BJ (cell line): ENCODE measurements at regions not wholly inside any gene's neighbourhood (a gene's known extent, or its start where the extent isn't known, plus 50 kb on each side); places are given as distances from the start of the nearest gene placed in this dataset.

Experiments used
- CTCF ChIA-PET: fragments of 350-600 bp; formaldehyde crosslinking; extraction: SDS; loops from one replicate; lab custom pipeline; 2021; ENCODE audit warnings: antibody characterized with exemption, inconsistent platforms; lab: Yijun Ruan, JAX
- POLR2A ChIA-PET: fragments of 300-600 bp; sonication (Branson Sonifier 250); formaldehyde crosslinking; extraction: SDS; loops from one replicate; lab custom pipeline; 2021; ENCODE audit warnings: antibody characterized with exemption; lab: Charles Lee
- DNase-seq: peaks from one replicate; pipeline ENCODE4 v3.0.0-alpha.2; 2011; ENCODE audit warnings: low read depth
- H3K27me3 ChIP-seq: 2 replicates; pipeline ENCODE4 v1.6.0; 2011; ENCODE audit warnings: low read length; ENCODE audit not compliant: control insufficient read depth, insufficient read depth
- H3K36me3 ChIP-seq: 2 replicates; pipeline ENCODE4 v1.5.1; 2011; ENCODE audit warnings: low read length; ENCODE audit not compliant: control insufficient read depth, insufficient read depth
- H3K4me3 ChIP-seq: 2 replicates; pipeline ENCODE4 v1.5.1; 2011; ENCODE audit warnings: low read depth, mild to moderate bottlenecking, control low read depth, low read length
- TF ChIP-seq, protein P1 (sequence below): IDR thresholded peaks from 2 replicates; pipeline ENCODE4 v1.5.1; 2011; ENCODE audit warnings: low read depth, mild to moderate bottlenecking, control low read depth, inconsistent platforms, low read length, moderate library complexity; ENCODE audit not compliant: insufficient read depth

DNA sequence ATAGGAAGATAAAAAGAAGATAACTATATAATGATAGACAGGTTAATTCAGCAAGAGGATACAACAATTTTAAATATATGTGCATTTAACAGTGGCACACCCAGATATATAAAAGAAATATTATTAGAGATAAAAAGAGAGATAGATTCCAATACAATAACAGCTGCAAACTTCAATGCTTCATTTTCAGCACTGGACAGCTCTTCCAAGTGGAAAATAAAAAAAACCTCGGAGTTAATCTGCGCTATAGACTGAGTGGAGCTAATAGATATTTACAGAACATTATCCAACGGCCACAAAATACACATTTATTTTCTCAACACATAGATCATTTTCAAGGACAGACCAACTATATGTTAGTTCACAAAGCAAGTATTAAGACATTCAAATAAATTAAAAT lies 1229.5 kb upstream of the CDH6 start:
- TF ChIP-seq, protein P1, sequence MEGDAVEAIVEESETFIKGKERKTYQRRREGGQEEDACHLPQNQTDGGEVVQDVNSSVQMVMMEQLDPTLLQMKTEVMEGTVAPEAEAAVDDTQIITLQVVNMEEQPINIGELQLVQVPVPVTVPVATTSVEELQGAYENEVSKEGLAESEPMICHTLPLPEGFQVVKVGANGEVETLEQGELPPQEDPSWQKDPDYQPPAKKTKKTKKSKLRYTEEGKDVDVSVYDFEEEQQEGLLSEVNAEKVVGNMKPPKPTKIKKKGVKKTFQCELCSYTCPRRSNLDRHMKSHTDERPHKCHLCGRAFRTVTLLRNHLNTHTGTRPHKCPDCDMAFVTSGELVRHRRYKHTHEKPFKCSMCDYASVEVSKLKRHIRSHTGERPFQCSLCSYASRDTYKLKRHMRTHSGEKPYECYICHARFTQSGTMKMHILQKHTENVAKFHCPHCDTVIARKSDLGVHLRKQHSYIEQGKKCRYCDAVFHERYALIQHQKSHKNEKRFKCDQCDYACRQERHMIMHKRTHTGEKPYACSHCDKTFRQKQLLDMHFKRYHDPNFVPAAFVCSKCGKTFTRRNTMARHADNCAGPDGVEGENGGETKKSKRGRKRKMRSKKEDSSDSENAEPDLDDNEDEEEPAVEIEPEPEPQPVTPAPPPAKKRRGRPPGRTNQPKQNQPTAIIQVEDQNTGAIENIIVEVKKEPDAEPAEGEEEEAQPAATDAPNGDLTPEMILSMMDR = no peak
- CTCF ChIA-PET = no interaction called here
- H3K4me3 ChIP-seq = no peak overlapping the region
- DNase-seq = no peak
- no peaks in the 10 kb centered on the region for H3K27me3 ChIP-seq
- no peaks in the 10 kb centered on the region for H3K36me3 ChIP-seq
- POLR2A ChIA-PET = no interaction called here

DNA sequence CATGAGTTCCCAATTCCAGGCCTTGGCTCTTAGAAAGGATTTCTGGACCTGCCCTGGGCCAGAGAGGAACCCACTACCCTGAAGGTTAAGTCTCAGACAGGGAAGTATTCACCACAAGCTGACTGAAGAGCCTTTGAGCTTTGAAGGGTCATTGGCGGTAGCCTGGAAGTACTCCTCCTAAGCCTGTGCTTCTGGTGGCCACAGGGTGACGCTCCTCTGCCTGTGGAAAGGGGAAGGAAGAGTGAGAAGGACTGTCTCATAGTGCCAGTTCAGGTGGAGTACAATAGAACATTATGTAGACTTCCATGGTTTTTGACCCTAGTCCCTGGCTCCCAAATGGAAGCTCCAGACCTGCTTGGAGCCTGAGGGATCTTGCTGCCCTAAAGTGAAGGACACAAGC lies 1233.2 kb upstream of the CDH6 start:
- H3K36me3 ChIP-seq = no peaks in the 10 kb centered on the region
- ChIA-PET CTCF (interaction anchor here (1.1 kb wide), 1 partner anchor 25 kb away, joined by 3 read pairs; no protein-coding TSS in a partner anchor), POLR2A (no interaction called here)
- DNase-seq = no peak
- TF ChIP-seq, protein P1 = no peak
- H3K4me3 ChIP-seq = no peak overlapping the region
- H3K27me3 ChIP-seq = no peaks in the 10 kb centered on the region

DNA sequence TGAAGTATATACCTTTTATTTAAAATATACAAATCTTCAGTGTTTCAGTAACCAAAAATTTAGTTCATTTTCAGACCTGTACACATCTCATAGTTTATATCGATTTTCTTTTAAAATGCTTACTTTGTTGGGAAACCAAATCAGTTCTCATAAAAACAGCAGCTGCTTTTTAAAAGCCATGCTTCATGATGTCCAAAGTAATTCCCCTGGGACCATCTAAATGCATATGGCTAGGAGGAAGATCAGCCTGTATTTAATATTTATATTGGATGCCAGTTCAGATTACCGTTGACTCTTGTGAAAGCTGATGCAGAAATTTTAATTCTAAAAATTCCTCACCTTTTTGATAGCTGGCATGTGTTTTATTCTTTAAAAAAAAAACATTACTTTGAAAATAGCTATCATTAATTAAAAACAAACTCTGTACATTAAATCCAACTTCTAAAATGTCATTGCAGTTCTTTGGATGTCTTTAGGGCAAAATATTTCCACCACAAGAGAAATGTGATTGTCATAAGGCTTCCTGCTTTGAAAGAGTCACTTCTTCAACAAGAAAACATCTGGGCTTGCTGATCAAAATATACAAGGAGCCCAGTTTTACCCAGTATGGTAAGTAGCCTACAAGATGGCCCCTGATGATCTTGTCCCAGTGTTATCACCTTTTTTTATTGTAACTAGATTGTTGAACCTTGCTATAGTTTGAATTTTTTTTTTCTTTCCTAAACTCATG lies 1242.9 kb upstream of the CDH6 start:
- Histone ChIP-seq H3K27me3 (no peaks in the 10 kb centered on the region), H3K36me3 (no peaks in the 10 kb centered on the region), H3K4me3 (no peak overlapping the region)
- no peak for DNase-seq
- ChIA-PET CTCF (no interaction called here), POLR2A (no interaction called here)
- TF ChIP-seq, protein P1 = no peak

DNA sequence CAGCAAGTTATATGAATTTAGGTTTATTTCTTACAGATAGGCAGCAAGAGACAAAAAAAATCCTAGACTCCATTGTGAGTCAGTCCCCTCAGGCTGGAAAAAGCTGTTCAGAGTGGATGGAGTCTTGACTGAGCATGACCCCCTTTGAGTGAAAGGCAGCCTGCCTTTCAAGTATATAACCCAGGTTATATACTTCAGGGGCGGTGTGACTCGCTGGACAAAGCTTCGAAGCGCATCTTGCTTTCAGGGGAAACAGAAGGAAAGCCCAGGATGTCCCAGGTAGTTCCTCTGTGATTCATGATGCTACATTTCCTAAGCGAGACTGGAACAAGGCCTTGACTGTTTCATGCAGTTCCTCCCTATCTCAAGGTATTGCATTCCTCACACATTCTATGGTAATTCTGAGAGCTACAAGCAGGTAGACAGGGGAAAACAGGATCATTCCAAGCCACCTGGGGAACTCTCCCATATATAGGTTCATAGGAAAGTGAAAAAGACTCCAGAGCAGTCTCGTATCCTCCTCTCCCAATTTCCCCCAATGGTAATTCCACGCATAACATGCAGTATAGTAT lies 1244.1 kb upstream of the CDH6 start:
- Histone ChIP-seq H3K36me3 (no peaks in the 10 kb centered on the region), H3K4me3 (no peak overlapping the region), H3K27me3 (no peaks in the 10 kb centered on the region)
- CTCF ChIA-PET = no interaction called here
- no peak for DNase-seq
- TF ChIP-seq, protein P1 = no peak
- POLR2A ChIA-PET = no interaction called here

DNA sequence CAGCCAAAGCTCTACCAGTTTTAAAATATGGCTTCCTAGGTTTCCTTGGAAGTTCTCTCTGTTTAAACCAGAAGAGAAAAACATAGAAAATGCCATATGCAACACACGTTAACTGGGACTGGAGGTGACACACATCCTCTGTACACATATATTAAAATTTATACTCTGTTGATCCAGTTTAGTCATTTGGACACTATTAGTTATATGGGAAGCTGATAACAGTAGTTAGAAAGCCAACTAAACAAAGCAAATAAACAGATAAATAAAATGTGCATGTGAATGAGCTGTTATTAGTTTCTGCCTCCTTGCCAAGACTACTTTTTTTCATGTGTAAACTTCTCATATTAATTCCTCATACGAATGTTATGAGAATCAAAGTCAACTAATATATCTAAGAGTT lies 1249.2 kb upstream of the CDH6 start:
- POLR2A ChIA-PET = no interaction called here

More for the DNA sequence above, 1249.2 kb upstream of the CDH6 start:
- CTCF ChIA-PET = no interaction called here
- Histone ChIP-seq H3K27me3 (no peaks in the 10 kb centered on the region), H3K36me3 (no peaks in the 10 kb centered on the region), H3K4me3 (no peak overlapping the region)
- no peak for DNase-seq
- TF ChIP-seq, protein P1 = no peak
